ENCODE measurements at regions not wholly inside any gene's neighbourhood (a gene's known extent, or its start where the extent isn't known, plus 50 kb on each side); places are given as distances from the start of the nearest gene placed in this dataset.

DNA sequence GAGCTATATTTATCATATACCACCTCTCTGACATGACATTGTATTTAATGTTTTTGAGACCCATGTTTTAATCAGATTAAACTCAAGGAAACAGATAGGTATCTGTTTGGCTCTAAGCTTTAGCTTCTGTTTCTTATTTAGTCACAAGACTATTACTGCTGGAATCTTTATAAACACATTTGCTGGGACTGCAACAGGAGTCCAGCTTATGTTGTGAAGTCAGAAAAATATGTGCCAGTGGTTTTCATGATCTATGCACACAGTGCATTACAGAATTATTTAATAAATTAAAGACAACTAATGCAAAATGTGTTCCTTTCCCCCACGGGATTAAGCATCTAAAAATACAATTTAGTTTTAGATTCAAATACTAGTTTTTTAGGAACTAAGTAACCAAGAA lies 338.9 kb downstream of the ZEB2 start:
- Histone ChIP-seq H3K9ac (ENCODE audit: extremely low read depth, insufficient read length, low read length) (no peak overlapping the region), H2BK12ac (ENCODE audit: insufficient read length, low read depth, low read length) (no peak overlapping the region), H3K79me2 (ENCODE audit: insufficient read depth, low read length) (no peaks in the 10 kb centered on the region), H4K20me1 (ENCODE audit: control insufficient read depth, insufficient read depth, insufficient read length) (no peaks in the 10 kb centered on the region), H4K91ac (ENCODE audit: insufficient read length, low read depth, low read length) (no peak overlapping the region), H4K5ac (ENCODE audit: insufficient read length, low read depth, low read length) (no peak overlapping the region), H2BK120ac (ENCODE audit: low read depth, low read length, poor library complexity, severe bottlenecking) (no peak overlapping the region), H3K14ac (ENCODE audit: insufficient read depth, low read length) (no peak overlapping the region), H3K79me1 (ENCODE audit: insufficient read depth, low read depth, low read length, poor library complexity, severe bottlenecking) (no peaks in the 10 kb centered on the region), H2AFZ (ENCODE audit: low read length) (no peak overlapping the region), H2BK15ac (ENCODE audit: low read depth, low read length) (no peak overlapping the region), H2AK5ac (ENCODE audit: insufficient read length, low read length) (no peak overlapping the region), H3K4ac (ENCODE audit: low read depth, low read length) (no peak overlapping the region), H3T11ph (ENCODE audit: low read length) (no peak overlapping the region), H3K56ac (ENCODE audit: insufficient read length, low read depth, low read length) (no peak overlapping the region), H3K18ac (ENCODE audit: insufficient read length, low read depth, low read length) (no peak overlapping the region), H2BK20ac (ENCODE audit: low read depth, low read length, poor library complexity, severe bottlenecking) (no peak overlapping the region), H4K8ac (replicated peaks; ENCODE audit: insufficient read length, low read depth, low read length) (no peak overlapping the region), H3K4me2 (ENCODE audit: insufficient read depth, insufficient read length, low read length) (no peak overlapping the region), H3K4me1 (ENCODE audit: insufficient read depth, low read length) (no peaks in the 10 kb centered on the region), H3K9me3 (ENCODE audit: control insufficient read depth, low read depth, low read length) (no peaks in the 10 kb centered on the region), H2BK5ac (ENCODE audit: insufficient read length, low read length) (no peak overlapping the region), H3K23ac (ENCODE audit: insufficient read length, low read depth, low read length) (no peak overlapping the region), H3K23me2 (ENCODE audit: insufficient read length, low read depth, low read length, poor library complexity, severe bottlenecking) (no peaks in the 10 kb centered on the region), H3K27me3 (ENCODE audit: insufficient read depth, low read length) (no peaks in the 10 kb centered on the region), H3K27ac (ENCODE audit: insufficient read length, low read depth, low read length) (no peak overlapping the region)
- Mint-ChIP-seq H3K9me3 (no peaks in the 10 kb centered on the region), H3K4me3 (no peak overlapping the region), H3K36me3 (ENCODE audit: insufficient read depth in 1 of 3, low read depth in 3 of 3) (no peaks in the 10 kb centered on the region), H3K27me3 (ENCODE audit: low read depth) (no peaks in the 10 kb centered on the region; the same call in 1 of the 2 replicates), H3K27ac (no peak overlapping the region), H3K4me1 (0 out of 4 replicates have a peak, but pooled peaks cover 0 to 3% of the 10 kb centered on the region in 2 experiments)
- TF ChIP-seq, protein P1, sequence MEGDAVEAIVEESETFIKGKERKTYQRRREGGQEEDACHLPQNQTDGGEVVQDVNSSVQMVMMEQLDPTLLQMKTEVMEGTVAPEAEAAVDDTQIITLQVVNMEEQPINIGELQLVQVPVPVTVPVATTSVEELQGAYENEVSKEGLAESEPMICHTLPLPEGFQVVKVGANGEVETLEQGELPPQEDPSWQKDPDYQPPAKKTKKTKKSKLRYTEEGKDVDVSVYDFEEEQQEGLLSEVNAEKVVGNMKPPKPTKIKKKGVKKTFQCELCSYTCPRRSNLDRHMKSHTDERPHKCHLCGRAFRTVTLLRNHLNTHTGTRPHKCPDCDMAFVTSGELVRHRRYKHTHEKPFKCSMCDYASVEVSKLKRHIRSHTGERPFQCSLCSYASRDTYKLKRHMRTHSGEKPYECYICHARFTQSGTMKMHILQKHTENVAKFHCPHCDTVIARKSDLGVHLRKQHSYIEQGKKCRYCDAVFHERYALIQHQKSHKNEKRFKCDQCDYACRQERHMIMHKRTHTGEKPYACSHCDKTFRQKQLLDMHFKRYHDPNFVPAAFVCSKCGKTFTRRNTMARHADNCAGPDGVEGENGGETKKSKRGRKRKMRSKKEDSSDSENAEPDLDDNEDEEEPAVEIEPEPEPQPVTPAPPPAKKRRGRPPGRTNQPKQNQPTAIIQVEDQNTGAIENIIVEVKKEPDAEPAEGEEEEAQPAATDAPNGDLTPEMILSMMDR (conservative IDR thresholded peaks at IDR 0.05) = no peak
- no CpG with 5 or more reads among the region's 1 CpG for WGBS (ENCODE audit: extremely low coverage, insufficient read length, low lambda C conversion rate)
- no peak for DNase-seq

Data from H9 (cell line).